NCI-H1436 treated with DMSO at 0.1 percent for 48 hours (cell line): ENCODE measurements at regions not wholly inside any gene's neighbourhood (a gene's known extent, or its start where the extent isn't known, plus 50 kb on each side); places are given as distances from the start of the nearest gene placed in this dataset.
A peak's percentile ranks its signal among the peaks of the same experiment; 100 is the strongest.
"Not testable (repeated sequence)": the region's sequence is repeated elsewhere in the genome, so short reads cannot be mapped to it uniquely, and the experiment has no call there.

Experiments used
- DNase-seq: peaks from one replicate; lab custom pipeline; 2025; lab: John Stamatoyannopoulos, UW

DNA sequence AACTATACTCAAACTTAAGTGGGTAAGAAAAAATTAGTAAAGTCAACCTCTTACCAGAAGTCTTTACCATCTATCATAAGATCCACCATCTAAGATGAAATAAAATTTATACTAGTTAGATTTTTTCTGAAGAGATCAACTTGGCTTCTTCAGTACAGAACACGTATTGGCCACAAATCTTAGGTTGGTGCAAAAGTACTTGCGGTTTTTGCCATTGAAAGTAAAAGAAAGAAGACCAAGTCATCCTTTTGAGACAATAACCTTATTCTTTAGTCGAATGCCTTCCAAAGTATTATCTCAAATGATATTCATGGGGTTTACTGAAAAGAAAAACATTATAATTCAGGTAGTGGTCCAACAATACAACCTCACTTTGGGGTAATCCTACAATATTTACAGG is 292.6 kb upstream of the PTCHD4 start:
- DNase-seq = no peak

DNA sequence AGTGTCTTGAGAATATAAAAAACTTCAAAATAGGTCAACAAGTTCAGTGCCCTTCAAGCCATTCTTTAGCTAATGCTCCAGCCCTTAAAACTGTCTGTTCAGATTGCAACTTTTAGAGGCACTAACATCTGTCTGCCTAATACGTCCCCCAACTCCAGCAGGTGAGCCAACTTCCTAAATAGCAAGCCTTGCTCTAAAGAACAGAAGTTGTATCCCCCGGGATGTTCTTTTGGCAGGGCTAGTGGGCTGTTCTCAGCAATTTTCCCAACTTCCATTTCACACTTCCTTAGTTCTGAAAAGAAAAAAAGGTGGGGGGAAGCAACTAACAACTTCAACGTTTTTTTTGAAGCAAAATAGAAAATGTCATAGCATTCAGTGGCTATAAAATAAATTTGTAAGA is 290.0 kb upstream of the PTCHD4 start:
- no peak for DNase-seq

GRCh38 chr6:48397887-48398286 is 286.9 kb upstream of the PTCHD4 start:
- no peak for DNase-seq

- no peak for DNase-seq
Observed at GRCh38 chr6:48389146-48390043, 278.4 kb upstream of the PTCHD4 start.

DNA sequence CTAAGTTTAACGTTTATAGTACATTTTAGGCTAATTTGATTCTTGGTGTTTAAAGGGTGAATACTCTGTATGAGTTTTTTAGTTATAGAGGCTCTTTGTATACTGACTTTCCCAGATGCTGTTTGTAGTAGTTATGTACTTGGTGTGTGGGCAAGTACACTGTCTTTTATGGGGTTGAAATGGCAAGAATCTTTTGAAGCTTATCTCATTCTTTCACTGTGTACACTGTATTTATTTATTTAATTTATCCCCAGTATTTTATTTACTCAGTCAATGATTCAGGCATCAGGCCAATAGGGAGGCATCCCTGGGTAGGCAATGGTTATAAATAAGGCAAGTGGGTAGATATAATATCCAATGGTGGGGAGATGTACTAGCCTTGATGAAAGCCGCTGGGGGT is 277.0 kb upstream of the PTCHD4 start:
- DNase-seq = no peak

DNA sequence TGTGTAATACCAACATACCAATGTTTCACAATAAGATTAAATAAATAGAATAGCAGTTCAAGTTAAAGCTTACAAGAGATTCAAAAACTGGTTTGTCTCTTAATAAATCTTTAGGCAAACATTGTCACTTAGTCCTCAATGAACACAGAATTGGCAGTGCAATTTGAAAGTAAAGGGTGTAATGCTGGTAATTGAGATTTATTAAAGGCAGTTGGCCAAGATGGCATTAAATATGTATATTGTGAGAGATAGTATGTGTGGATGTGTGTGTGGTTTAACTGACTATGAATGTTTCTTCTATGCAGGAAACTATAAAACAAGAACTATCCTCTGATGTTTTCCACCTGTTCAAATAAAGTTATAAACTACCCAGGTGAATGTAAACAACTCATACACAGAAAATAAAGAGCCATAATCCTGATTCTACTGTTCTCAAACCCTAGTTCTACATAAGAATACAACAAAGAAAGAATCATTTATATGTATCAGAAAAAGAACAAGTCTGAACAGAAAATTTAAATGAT is 267.9 kb upstream of the PTCHD4 start:
- no peak for DNase-seq

- no peak for DNase-seq
Observed at GRCh38 chr6:48377115-48377514, 266.1 kb upstream of the PTCHD4 start.

GRCh38 chr6:48371226-48371625 is 260.2 kb upstream of the PTCHD4 start:
- DNase-seq = not testable (repeated sequence)

DNA sequence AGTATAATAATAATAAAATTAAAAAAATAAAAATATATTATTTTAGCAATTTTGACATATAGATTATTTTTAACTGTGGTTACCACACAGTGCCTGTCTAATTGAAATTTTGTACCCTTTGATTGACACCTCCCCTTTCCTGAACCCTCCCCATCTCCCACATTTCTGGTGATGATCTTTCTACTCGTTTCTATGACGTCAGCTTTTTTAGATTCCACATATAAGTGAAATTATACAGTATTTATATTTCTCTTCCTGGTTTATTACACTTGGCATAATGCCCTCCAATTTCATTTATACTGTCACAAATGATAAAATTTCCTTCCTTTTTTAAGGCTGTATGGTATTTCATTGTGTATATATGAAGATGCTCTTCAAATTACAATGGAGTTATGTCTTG is 258.1 kb upstream of the PTCHD4 start:
- no peak for DNase-seq

- no peak for DNase-seq
Observed at GRCh38 chr6:48325701-48326100, 214.7 kb upstream of the PTCHD4 start.

- no peak for DNase-seq
Observed at GRCh38 chr6:48318670-48319069, 207.7 kb upstream of the PTCHD4 start.

DNA sequence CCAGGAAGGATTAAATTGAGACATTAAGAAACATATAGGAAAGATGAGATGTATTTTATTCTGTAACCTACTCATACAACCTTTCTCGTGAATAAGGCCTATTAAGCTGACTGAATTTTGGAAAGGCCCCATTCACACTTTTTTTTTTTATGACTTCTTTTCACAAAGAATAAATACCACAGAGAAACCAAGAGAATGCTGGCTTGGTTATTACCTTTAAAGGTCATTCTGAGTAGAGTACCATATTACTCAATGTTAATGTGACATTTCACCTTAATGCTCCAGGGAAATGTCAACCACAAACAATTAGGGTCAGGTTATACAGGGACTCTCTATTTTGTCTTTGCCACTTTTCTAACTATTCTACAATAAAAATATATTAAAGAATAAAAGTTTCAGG is 204.9 kb upstream of the PTCHD4 start:
- no peak for DNase-seq

- DNase-seq = no peak
Observed at GRCh38 chr6:48315051-48315719, 204.2 kb upstream of the PTCHD4 start.

GRCh38 chr6:48311301-48311700 is 200.3 kb upstream of the PTCHD4 start:
- no peak for DNase-seq

DNA sequence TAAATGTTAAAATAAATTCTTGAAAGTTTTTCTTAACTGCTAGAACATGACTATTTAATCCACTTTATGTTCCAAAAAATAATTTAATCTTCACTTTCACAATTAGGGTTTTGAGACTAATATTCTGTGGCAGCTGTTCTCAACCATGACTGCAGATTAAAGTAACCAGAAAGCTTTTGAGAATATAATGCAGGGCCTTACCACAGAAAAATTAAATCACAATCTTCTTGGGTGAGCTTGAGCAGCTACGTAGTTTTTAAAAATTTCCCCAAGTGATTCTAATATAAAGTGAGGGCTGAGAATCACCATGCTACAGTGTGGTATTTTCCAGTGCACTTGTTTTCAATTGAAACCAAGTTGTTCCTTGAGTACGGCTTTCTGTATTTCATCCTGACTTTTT is 196.6 kb upstream of the PTCHD4 start:
- DNase-seq = no peak

DNA sequence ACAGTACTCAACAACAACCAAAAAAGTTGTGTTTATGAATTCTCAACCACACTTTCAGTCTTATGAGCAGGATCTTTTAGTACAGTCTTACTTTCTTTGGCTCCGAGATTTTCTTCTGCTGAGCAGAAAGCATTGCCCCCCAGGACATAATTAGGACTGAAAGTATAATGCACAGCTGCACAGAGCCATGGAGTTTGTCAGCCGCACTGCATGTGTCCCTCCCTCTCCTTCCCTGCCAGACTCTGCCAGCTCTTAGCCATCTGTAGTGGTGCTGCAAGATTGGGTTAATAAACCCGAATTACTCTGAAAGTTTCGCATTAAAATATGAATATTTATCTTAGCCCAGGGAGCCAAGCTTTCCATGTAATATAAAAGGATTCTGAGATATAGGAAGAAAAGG is 179.6 kb upstream of the PTCHD4 start:
- DNase-seq = no peak

DNA sequence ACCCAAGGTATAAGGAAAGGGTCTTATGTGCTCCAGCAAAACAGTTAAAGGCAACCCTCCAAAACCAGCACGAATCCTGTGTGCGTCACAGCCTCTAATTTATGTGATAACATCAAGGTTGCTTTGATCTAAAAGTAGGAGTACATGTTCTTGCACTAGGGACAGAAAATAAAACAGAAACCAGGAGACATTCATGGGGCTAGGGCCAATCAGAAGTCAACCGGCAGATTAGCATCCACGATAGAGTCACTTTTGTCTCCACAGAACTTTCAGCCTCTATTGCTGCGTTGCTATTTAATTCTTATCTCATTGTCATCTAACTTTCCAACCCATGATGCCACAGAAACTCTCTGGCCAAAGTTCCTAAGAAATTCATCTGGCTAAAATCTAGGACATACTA is 178.8 kb upstream of the PTCHD4 start:
- DNase-seq = no peak

DNA sequence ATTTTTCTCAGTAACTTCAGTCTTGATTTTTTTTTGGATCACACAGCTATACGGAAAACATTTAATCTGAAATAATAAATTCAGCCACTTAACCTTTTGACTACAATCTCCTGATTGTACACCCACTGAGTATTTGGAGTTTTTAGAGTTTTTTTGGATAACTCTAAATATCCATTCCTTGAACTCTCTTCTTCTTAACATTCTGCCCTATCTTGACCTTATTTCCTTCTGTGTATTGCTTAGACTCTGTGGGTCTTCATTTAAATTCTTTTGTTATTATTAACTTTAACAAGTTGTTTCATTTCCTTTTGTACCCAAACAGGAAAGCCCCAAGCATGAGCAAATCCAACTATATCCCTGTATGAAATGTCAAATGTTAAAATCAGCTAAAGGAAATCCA is 170.2 kb upstream of the PTCHD4 start:
- DNase-seq = no peak

- DNase-seq = peak; percentile 33
Observed at GRCh38 chr6:48280035-48280620, 169.1 kb upstream of the PTCHD4 start.

DNA sequence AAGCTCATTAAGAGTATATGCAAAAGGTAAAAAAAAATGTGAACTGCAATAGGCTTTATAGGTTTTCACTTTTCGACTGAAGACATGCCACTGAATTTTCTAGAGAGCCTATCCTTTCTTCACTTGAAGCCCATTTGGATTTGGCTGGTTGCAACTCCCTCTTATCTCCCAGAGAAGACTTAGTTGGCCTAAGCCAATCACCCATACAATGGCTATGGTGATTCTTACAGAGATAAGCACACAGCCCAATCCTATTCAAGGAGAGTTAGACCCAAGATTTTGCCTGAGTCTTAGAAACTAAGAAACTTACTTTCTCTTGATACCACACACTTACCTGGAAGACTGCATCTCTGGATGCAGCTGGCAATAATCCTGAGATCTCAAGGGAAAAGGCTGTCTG is 167.3 kb upstream of the PTCHD4 start:
- no peak for DNase-seq

GRCh38 chr6:48272518-48272917 is 161.5 kb upstream of the PTCHD4 start:
- DNase-seq = no peak

- no peak for DNase-seq
Observed at GRCh38 chr6:48255094-48255493, 144.1 kb upstream of the PTCHD4 start.

DNA sequence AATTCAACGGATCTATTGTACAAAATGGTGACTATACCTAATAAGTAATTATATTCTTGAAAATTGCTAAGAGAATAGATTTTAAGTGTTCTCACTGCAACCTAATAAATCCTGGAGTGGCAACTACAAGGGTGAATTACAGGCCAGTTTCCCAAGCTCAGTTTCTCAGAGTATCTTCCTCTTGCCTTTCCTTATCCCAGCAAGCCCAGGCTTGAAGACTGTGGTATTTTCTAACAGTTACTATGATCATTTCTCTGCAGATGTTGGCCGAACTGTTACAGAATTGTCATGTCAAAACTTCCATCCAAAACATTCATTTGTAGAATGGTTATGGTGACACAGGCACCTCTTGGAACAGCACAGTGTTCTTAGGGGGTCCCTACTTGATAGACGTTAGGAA is 138.1 kb upstream of the PTCHD4 start:
- DNase-seq = no peak
